Large intestine (tissue), 3 donors: ENCODE measurements at regions not wholly inside any gene's neighbourhood (a gene's known extent, or its start where the extent isn't known, plus 50 kb on each side); places are given as distances from the start of the nearest gene placed in this dataset.

Experiments
- DNase-seq, 2 donors: peaks; one replicate each; pipeline versions ENCODE4 v3.0.0 to v3.0.0-alpha.2; 2013
- H3K27ac ChIP-seq: one replicate; pipeline ENCODE4 v1.5.1; 2013; ENCODE audit warnings: low read length
- H3K27me3 ChIP-seq: 2 replicates; pipeline ENCODE4 v1.6.1; 2013; ENCODE audit warnings: low read length; ENCODE audit not compliant: control insufficient read depth, insufficient read depth
- H3K36me3 ChIP-seq: 2 replicates; pipeline ENCODE4 v1.6.1; 2013; ENCODE audit warnings: low read length; ENCODE audit not compliant: control insufficient read depth, insufficient read depth
- H3K4me1 ChIP-seq: one replicate; pipeline ENCODE4 v1.6.1; 2013; ENCODE audit warnings: low read length; ENCODE audit not compliant: control insufficient read depth, insufficient read depth
- H3K4me3 ChIP-seq: one replicate; pipeline ENCODE4 v1.5.1; 2013; ENCODE audit warnings: low read length
- H3K9me3 ChIP-seq: one replicate; pipeline ENCODE4 v1.6.1; 2013; ENCODE audit warnings: mild to moderate bottlenecking, low read depth, low read length, moderate library complexity; ENCODE audit not compliant: control insufficient read depth
- WGBS: methylation state at CpG from one replicate; pipeline ENCODE4 v1.1.5; 2013; ENCODE audit warnings: low lambda C conversion rate; ENCODE audit not compliant: insufficient coverage; 5-methylcytosine and 5-hydroxymethylcytosine counted together

DNA sequence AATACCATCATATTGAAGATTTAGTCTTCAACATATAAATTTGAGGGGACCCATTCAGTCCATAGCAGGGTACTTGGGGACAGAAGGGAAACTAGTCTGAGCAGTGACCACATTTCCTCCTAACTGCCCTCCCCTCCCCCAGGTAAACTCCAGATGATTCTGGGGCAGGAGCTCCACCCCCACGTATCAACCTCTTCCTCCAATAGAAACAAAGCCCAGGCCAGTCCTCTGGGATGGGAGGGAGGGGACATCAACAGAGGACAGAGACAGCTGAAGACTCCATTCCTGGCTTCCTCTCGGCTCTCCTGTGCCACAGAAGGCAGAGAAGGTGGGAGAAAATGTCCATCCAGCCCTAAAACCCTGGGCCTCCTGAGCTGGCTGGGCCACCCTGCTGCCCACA is 85.0 kb upstream of the TOP1 start:
- Histone ChIP-seq H3K36me3 (no peaks in the 10 kb centered on the region), H3K4me3 (no peak overlapping the region), H3K27ac (no peak overlapping the region), H3K4me1 (no peaks in the 10 kb centered on the region), H3K9me3 (no peaks in the 10 kb centered on the region), H3K27me3 (no peaks in the 10 kb centered on the region)
- DNase-seq = no peak
- no CpG with 5 or more reads among the region's 2 CpGs for WGBS

DNA sequence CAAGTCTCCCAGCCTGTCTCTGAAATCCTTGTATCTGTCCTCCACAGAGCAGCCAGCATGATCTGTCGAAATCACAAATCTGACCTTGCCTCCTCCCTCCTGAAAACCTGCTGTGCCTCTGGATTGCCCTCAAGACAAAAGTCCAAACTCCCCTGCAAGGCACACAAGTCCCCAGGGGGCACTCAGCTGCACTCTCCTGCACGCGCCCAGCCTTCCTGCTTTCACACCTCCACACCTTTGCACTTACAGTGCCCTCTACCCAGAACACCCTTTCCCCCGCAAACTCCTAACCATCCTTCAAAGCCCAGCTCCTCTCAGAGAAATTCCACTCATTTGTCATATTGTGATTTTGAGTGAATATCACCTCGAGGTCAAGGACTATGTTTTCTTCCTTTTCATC is 83.4 kb upstream of the TOP1 start:
- no peaks in the 10 kb centered on the region for H3K9me3 ChIP-seq
- WGBS = no CpG with 5 or more reads among the region's 5 CpGs
- peaks cover 4% of the 10 kb centered on the region for H3K27me3 ChIP-seq
- DNase-seq = no peak
- no peak overlapping the region for H3K4me3 ChIP-seq
- H3K36me3 ChIP-seq = no peaks in the 10 kb centered on the region
- no peaks in the 10 kb centered on the region for H3K4me1 ChIP-seq
- H3K27ac ChIP-seq = no peak overlapping the region

DNA sequence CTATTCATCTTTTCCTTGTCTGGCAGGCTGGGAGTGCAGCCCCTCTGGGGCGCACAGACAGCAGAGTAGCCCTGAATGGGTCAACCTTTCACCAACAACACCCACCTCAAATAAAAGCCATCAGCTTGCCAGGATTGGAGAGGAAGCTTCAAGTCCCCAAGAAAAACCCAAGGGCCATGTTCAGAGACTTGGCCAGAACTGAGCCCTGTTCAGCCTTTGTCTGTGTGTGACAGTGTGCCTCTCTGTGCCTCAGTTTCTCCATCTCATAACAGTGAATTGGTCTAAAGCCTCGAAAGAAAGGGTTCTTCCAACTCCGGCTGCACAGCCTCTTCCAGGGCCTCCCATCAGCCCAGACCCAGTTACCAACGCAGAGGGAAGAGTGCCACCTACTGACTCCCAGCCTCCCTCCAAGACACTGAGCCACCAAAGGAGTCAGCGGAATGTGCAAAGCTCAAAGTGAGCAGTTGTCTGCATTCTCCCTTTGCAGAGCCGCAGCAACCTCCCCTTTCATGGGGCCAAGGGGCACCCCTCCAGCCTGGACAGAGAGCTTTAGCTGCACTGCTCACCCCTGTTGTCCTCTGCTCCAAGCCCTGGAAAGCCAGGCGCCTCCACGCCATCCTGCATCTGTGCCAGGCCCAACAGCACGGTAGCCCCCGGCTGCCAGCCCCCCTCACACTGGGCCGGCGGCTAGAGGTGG is 82.7 kb upstream of the TOP1 start:
- WGBS = no CpG with 5 or more reads among the region's 12 CpGs
- peak; percentile 47 for DNase-seq
- no peaks in the 10 kb centered on the region for H3K36me3 ChIP-seq
- H3K27ac ChIP-seq = no peak overlapping the region
- H3K4me1 ChIP-seq = no peaks in the 10 kb centered on the region
- H3K9me3 ChIP-seq = no peaks in the 10 kb centered on the region
- H3K4me3 ChIP-seq = no peak overlapping the region
- H3K27me3 ChIP-seq = peaks cover 7% of the 10 kb centered on the region

DNA sequence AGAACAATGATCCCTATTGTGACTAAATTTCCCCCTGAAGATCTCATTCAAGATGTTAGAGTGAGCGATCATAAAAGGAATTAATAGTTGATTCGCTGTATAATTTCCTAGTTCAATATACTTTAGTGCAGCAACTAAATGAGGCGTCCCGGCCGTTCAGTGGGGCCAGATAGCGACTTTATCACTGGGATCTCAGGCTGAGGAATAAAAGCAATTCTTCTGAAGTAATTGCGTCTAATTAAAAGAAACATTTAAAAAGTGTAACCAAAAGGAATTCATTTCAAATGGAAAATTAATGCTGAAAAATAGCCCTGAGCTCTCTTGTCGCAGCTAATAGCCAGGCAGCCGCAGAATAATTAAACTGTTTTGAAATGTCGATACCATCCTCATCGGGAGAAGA is 82.2 kb upstream of the TOP1 start:
- H3K4me3 ChIP-seq = no peak overlapping the region
- no peaks in the 10 kb centered on the region for H3K9me3 ChIP-seq
- no peaks in the 10 kb centered on the region for H3K4me1 ChIP-seq
- no peak for DNase-seq
- no peak overlapping the region for H3K27ac ChIP-seq
- WGBS = 86% methylated on average over 7 of the region's 11 CpGs
- peaks cover 7% of the 10 kb centered on the region for H3K27me3 ChIP-seq
- no peaks in the 10 kb centered on the region for H3K36me3 ChIP-seq

DNA sequence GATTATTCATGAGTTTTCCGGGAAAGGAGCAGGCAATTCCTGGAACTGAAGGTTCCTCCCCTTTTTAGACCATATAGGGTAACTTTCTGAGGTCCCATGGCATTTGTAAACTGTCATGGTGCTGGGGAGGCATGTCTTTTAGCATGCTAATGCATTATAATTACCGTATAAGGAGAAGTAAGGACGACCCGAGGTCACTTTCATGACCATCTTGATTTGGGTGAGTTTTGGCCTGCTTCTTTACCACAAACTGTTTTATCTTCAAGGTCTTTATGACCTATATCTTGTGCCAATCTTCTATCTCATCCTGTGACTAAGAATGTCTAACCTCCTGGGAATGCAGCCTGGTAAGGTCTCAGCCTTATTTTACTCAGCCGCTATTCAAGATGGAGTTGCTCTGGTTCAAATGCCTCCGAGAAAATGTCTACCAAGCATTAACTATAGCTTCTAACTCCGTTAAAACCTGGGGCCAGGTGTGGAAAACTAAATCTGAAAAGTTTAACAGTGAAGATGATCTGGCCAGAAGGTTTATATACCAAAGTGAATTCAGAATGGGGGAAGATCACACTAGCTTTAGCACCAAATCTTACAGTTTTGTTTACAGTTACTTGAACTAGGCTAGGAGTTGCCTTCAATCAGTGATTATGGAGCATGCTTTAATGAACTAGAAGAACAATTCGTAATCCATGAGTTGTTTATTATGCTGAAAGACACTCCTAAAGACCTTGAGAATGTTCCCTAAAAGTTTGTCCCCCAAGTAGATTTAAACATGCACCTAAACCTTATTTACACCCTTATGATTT is 80.0 kb upstream of the TOP1 start:
- no peaks in the 10 kb centered on the region for H3K36me3 ChIP-seq
- no peaks in the 10 kb centered on the region for H3K4me1 ChIP-seq
- H3K27me3 ChIP-seq = peaks cover 11% of the 10 kb centered on the region
- no peak overlapping the region for H3K4me3 ChIP-seq
- no peak overlapping the region for H3K27ac ChIP-seq
- H3K9me3 ChIP-seq = no peaks in the 10 kb centered on the region
- DNase-seq = no peak
- WGBS = 67% methylated on average over 1 of the region's 8 CpGs

DNA sequence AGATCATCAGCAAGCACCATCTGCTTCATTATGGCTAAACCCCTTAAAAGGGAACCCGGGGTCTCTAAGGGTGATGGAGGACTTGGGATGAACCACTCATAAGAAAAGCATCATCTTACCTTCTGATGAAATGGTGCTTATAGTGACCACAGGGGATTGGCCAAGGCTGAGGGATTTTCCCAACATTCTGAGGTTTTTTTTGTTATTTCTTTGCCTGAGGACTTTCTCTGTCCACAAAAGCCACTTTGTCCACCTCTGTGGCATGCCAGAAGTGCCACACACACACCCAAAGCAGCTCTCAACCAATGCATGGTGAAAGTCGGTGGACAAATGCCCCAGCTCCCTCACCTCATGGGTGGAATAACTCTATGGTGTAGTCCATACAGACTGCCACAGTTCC is 79.3 kb upstream of the TOP1 start:
- Histone ChIP-seq H3K4me1 (no peaks in the 10 kb centered on the region), H3K36me3 (no peaks in the 10 kb centered on the region), H3K4me3 (no peak overlapping the region), H3K27me3 (peaks cover 15% of the 10 kb centered on the region), H3K9me3 (no peaks in the 10 kb centered on the region), H3K27ac (no peak overlapping the region)
- no CpG with 5 or more reads among the region's 2 CpGs for WGBS
- DNase-seq = no peak

DNA sequence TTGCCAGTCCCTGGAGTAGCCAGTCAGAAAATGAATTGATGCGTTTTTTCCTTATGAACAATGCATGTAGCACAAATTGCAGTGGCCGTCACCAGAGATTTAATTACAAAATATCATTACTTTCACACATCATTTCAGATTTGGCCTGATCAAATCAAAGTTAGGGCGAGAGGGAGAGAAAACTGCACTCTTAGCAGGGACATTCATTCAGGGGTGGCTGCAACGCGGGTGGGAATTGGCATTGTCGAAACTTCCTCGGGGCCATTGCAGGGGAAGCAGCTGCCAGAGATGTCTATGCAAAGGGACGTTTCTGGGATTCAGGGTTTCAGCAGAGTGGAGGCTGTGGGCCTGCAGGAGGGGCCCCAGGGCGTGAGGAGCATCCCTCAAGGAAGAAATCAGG is 76.5 kb upstream of the TOP1 start:
- H3K4me3 ChIP-seq = no peak overlapping the region

DNA sequence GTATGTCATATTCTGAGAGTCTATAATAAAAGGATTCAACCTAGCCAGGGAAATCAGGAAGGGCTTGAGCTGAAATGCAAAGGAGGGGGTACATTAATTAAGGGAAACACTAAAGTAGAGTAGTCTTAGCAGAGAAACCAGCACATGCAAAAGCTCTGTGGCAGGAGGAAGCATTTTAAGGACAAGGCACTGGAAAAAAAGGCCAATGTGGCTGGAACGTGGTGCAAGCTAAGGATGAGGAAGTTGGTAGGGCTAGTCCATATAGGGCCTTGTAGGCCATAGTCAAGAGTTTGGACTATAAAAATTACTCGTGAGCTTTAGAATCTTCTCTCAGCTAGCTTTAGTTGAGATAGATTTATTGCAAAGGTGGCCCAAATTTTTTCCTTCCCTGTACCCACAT is 75.2 kb upstream of the TOP1 start:
- no peak for DNase-seq
- no peak overlapping the region for H3K27ac ChIP-seq

More for the DNA sequence above, 76.5 kb upstream of the TOP1 start:
- no peaks in the 10 kb centered on the region for H3K4me1 ChIP-seq
- no peaks in the 10 kb centered on the region for H3K36me3 ChIP-seq
- H3K27me3 ChIP-seq = peaks cover 20% of the 10 kb centered on the region
- no peaks in the 10 kb centered on the region for H3K9me3 ChIP-seq
- no peak for DNase-seq
- 100% methylated on average over 1 of the region's 9 CpGs for WGBS
- H3K27ac ChIP-seq = no peak overlapping the region

DNA sequence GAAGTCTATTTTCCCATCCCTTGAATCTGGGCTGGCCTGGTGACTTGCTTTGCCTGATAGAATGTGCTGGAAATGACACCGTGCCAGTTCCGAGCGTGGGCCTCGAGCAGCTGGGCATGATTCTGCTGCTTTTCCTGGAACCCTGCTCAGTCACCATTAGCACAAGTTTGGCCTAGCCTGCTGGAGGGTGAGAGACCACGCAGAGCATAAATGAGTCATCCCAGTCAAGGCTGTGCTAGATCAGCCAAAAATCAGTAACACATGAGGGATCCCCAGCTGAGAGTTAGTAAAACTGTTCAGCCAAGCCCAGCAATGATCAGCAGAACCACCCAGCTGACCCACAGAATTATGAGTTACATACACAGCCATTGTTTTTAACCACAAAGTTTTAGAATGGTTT is 74.8 kb upstream of the TOP1 start:
- DNase-seq = no peak
- WGBS = no CpG with 5 or more reads among the region's 5 CpGs
- Histone ChIP-seq H3K9me3 (no peaks in the 10 kb centered on the region), H3K4me3 (no peak overlapping the region), H3K27ac (no peak overlapping the region), H3K27me3 (peaks cover 22% of the 10 kb centered on the region), H3K4me1 (no peaks in the 10 kb centered on the region), H3K36me3 (no peaks in the 10 kb centered on the region)

More for the DNA sequence above, 75.2 kb upstream of the TOP1 start:
- WGBS = 80% methylated on average over 1 of the region's 2 CpGs
- Histone ChIP-seq H3K4me1 (no peaks in the 10 kb centered on the region), H3K9me3 (no peaks in the 10 kb centered on the region), H3K36me3 (no peaks in the 10 kb centered on the region), H3K4me3 (no peak overlapping the region), H3K27me3 (peaks cover 22% of the 10 kb centered on the region)

DNA sequence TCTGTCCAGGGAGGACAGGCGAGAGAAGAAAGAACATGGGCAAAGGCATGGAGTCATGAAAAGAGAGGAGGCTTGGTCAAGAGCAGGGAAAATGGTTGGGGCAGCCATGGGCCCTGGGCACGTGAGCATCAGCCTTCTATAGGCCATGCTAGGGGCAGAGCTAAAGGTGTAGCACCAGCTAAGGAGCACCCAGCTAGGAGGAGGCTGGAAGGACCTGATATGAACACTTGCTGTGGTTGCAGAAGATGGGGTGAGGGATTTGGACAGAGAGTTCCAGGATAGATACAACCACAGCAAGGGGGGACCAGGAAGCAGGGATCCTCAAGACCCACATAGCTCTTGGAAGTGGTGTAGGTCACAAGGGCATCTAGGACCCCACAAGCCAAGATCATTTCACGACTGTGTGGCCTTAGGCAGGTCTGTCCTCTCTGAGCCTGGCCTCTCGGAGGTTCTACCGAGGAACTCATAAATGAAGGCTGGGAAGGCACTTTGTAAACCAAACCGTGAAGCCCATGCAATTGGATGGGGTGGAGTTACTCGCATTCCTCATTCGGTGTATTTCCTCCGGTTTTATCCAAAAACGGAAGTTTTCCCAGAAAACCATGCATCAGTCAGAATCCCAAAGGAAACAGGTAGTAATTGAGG is 74.0 kb upstream of the TOP1 start:
- Histone ChIP-seq H3K27ac (no peak overlapping the region), H3K4me1 (no peaks in the 10 kb centered on the region), H3K9me3 (no peaks in the 10 kb centered on the region), H3K27me3 (peaks cover 19% of the 10 kb centered on the region), H3K4me3 (no peak overlapping the region), H3K36me3 (no peaks in the 10 kb centered on the region)
- DNase-seq = no peak
- 100% methylated on average over 1 of the region's 10 CpGs for WGBS
